Activated CD4-positive, alpha-beta T cell treated with anti-CD3 and anti-CD28 coated beads, Interleukin-2, Interleukin-6, amounts not matched to agents 100 ng/mL and 50 ng/mL, durations not matched to agents 16 hours and 8 hours (primary cell): ENCODE measurements at regions not wholly inside any gene's neighbourhood (a gene's known extent, or its start where the extent isn't known, plus 50 kb on each side); places are given as distances from the start of the nearest gene placed in this dataset.

ENCODE experiments used
- DNase-seq: peaks from one replicate; pipeline ENCODE4 v3.0.0-alpha.2; 2020

DNA sequence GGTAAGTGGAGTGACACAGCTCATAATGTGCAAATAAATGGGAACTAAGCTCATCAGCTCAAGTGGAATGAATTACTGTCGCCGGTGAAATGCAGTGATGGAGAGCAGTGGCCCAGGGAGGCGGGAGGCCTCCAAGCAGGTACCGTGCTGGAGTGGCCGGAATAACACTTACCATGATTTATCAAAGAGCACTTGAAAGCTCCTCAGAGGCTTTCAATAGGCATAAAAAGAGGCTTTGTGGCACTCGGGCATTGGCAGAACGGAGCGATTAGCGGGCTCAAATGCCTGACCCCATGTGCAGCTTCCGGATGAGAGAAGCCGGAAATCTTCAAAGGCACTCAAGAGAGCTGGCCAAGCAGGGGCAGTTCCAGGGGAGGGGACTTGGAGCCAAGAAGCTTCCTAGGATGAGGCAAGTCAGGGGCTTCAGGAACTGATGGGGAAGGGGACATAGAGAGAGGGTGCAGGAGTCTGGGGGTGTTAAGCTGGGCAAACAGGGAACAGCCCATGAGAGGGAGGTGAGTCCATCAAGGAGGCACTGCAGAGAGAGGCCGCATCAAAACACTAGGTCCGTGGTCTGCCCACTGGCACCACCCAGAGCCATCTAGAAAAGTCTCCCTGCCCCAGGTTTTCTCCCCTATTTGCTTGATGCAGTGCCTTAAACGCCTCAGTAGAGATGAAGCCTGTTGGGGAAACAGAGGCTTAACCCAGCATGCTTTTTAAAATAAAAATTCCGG lies 144.0 kb upstream of the IRX6 start:
- DNase-seq: no peak

DNA sequence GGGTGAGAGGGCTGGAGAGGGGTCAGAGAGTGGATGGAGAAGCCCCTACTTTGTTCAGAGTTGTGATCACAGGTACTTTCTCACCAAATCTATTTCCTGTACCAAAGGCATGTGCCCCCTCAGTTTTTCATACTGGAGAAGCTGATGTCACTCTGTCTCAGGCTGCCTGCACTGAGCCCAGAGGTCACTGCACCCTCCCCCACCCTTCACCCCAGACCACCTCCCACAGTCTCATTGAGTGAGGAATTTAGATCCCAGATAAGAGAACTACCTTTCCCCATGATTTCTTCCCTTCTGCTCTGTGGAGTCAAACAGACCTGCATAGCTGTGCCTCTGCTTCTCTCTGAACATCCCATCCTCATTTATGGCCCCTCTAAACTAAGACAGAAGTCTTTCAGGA lies 140.0 kb upstream of the IRX6 start:
- no peak for DNase-seq

DNA sequence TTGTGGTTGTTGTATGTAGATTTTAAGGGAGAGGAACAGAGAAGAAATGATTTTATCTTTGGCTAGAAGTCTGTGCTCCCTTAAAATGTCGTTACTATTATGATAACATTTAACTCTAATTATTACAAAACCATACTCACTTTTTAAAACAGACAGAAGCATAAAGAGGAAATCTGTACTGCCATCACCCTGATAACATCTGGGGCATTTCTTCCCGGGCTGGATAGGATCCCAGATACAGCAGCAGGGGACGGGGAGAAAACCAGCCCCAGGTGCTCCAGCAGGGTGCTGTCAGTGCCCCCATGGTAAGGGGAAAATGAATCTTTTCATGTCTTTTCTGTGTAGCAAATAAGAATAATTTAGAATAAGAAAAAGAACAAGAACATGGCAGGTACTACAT lies 139.4 kb upstream of the IRX6 start:
- DNase-seq: no peak

DNA sequence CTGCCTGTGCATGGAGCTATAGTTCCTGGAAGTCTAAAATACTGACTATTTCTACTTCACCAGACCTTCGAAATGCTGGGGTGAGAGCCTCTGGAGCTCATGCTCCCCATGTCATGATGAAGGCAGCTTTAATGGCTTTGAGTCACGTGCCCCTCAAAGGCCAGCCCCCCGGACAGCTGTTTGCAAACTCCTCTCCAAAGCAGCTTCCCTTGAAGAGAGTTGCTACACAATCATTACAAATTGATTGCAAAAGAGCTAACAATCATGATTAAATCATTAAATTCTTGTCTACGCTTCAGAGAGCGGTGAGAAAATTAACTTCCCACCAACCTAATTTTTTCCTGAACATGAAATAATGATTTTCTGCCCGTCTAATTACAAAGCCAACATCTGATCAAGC lies 134.8 kb upstream of the IRX6 start:
- DNase-seq: no peak

DNA sequence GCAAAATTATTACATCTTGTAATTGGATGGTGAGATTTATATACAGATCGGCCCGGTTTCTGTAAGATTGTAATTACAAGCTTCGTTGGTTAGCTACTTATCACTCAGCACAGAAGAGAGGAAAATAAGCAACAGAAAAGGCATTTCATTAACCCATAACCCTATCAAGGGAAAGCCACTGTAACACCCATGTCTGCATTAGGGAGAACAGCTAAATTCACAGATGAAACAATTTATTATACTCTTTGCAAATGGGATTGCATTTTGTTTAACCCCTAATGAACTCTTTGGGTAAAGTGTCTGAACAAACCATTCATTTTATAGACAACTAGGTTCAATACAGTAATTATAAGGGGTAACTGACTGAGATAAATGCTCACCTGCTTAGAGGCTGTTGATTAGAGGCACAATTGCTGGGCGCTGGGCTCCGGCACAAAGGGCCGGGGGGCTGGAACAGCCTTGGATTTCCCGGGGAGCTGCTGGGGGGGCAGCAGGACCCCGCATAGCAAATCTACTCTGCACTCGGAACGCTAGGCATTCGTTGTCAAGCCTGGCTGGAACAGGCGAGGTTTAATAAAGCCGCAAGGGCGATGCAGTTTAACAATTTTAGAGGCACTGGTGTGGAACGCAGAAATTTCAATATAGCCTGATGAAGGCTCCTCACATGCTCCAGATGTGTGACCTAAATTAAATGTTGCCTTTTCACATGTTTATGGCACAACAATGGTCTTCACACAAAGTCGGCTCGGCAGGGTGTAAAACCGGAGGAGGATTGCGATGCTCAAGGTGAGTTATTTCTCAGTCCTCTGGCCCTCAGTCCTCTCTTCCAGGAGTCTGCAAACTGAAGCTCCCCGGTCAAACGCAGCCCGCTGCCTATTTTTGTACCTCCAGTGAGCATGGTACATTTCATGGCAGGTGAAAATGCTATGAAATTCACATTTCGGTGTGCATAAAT lies 134.0 kb upstream of the IRX6 start:
- no peak for DNase-seq

DNA sequence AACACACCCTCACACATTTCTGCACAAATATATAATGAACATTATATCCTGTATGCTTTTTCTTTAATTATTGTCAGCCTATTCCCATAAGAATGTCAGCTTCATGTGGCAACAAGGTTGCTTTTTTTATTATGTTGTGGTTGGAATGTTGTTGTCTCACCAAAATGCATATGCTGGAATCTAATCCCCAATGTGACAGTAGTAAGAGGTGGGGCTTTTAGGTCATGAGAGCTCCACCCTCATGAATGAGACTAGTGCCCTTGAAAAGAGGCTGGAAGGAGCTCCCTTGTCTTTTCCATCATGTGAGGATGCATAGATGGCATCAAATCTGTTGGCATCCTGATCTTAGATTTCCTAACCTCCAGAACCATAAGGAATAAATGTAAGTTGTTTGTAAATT lies 131.3 kb upstream of the IRX6 start:
- DNase-seq: no peak

DNA sequence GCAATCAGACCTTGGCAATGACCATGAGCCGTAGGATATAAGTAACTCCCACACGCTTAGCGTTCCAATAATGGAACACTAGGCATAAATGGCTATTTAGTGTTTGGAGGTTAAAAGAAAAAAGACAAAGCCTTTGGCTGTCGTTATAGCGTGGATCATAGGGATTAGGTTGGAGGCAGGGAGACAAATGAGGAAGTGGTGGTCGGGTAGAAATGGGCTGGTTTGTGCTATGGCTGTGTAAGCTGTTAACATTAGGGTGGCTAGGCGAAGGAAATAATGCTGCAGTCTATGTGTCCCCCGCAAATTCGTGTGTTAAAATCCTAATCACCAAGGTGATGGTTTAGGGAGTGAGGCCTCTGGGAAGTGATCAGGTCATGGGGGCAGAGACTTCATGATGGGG lies 120.4 kb upstream of the IRX6 start:
- DNase-seq: no peak

DNA sequence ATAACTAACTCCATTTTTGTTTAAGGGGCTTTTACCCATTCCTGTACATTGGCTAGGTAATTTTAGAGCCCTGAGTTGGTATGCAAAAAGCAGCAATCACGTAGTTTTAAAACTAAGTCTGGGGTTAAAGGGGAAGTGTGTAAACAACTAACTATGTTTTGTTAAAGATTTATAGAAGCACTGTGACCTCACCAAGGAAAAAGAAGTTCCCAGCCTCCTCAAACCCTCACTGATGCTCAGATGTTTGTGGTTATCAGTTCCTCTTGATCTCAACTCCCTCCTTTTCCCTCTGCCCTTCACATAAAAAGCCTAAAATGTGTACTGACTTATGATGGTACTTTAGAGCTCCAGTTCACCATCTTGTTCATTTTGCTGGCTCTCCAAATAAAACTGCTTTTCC lies 119.9 kb upstream of the IRX6 start:
- no peak for DNase-seq

DNA sequence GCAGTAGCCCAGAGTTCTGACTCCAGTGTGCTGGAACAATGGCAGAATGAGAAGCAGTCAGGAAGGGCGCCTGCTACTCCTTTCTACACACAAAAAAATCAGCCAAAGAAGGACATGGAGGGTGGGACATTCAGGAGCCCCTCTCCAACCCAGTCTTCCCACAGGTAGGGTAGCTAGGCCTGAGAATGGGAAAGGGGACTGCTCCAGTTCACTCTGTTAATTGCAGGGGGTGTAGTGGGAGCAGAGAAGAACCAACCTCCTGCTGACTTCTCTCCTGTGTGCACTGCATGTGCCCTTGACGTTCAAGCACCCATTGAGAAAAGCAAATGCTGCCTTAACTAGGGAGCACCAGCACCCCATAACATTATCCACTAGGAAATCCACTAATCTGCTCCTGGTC lies 119.1 kb upstream of the IRX6 start:
- DNase-seq: no peak

DNA sequence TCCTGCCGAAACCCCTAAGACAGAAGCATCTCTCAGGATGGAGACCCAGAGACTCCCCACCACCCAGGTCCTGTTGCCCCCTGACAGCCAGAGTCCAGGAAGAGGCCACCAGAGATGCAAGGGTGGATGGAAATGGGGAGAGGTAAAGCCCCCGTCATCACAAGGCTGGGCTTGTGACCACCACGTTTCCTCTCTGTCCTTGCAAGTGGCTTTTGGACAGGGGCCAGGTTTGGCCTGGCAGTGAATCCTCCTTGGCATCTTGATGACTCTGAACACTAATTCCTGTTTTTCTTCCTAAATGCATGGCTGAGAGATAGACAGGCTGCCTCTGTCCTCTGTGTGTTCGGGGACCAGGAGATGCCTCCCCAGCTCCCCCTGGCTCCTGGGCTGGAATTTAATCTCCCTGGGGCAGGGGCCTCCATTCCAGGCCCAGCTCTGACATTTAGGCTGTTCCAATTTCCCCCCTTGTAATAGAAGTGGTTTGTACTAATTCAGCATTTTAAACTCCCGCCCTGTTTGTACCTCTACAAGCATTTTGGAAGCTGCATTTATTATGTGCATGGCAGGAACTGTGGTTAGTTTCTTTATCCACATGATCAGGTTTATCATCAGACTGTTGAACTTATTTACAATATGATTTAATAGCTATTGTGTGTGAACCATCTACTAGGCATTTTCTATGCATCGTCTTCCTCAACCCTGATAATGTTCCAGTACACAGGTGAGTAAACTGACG lies 116.1 kb upstream of the IRX6 start:
- DNase-seq: no peak

DNA sequence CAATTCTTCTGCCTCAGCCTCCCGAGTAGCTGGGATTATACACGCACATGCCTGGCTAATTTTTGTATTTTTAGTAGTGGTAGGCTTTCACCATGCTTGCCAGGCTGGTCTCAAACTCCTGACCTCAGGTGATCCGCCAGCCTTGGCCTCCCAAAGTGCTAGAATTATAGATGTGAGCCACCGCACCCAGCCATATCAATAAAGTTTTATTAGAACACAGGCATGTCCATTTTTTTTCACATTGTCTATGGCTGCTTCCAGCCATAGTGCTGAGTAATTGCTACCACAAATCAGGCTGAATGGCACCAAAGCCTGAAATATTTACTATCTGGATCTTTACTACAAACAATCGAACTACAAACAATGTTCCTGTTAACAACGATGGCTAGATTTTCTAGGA lies 114.4 kb upstream of the IRX6 start:
- DNase-seq: no peak

DNA sequence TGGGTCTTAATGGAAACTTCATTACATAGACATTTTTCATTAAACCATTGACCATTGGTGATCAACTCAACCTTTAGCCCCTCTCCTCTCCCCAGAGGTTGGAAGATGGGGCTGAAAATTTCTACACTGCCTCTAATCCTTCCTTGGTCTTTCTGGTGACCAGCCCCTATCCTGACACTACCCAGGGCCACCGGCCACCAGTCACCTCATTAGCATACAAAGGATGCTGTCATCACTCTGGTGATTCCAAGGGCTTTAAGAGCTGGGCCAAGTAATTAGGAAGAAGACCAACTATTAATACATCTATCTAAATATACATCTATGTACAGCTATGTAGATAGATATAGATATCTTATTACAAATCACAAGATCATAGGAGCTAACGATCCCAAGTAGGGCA lies 111.2 kb upstream of the IRX6 start:
- DNase-seq: no peak

DNA sequence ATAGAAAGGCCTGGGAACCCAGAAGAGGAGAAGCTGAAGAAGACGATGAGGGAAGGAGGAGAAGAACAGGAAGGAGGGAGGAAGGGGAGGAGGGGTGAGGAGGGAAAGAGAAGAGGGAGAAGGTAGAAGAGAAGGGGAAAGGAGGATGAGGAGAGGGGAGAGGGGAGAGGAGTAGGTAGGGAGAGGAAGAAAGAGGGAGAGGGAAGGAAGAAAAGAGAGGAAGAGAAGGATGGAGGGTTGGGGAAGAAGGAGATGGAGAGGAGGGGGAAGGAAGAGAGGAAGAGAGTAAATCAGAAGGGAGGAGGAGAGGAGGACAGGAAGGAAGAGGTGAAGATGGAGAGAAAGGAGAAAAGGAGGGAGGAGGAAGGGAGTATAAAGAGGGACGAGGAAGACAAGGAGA lies 109.6 kb upstream of the IRX6 start:
- no peak for DNase-seq

DNA sequence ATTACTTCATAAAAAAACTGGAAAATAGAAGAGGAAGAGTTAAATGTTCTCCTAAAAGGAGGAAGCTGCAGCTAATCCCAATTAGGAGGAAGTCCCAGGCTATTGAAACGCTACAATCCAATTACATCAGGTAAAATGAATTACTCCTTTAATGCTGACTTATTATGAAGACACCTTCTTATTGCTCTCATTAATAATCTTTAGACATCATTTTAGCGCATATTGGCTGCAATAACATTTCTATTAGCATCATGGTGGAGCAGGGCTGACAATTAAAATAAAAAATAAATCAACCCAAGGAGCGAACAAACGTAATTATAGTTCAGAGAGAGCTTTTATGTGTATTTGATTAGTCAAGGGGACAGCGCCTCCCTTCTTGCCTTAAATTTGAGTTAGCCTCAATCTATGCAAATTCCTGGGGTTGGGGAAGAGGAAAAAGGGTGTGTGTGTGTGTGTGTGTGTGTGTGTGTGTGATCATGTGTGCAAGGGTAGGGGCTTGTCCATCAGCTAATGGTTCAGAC lies 109.0 kb upstream of the IRX6 start:
- DNase-seq: no peak

DNA sequence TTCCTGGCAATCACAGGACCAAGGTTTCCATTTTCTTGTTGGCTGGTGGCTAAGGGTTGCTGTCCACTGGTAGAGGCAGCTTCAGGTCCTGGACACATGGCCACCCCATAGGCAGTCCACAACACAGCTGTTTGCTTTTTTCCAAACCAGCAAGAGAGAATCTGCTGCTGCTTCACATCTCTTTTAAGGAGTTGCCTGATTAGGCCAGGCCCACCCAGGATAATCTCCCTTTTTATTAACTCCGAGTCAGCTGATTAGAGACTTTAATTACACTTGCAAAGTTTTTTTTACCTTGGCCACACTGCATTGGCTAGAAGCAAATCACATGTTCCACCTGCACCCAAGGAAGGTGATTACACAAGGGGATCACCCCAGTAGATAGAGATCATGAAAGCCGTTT lies 106.6 kb upstream of the IRX6 start:
- DNase-seq: no peak

DNA sequence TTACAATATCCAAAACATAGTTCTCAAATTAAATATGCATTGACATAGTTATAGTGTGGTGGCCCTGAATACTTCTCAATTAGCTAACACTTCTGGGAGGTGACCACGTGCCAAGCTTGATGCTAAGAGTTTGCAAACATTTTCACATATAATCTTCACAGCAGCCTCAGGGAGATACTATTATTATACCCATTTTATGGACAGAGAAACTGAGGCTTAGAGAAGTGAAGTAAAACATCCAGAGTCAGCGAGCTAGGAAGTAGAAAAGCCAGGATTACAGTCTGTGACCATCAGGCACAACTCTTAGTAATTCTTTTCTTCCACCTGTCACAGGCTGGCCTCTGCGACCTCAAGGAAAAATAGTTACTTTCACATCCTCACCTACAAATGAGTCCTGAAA lies 102.2 kb upstream of the IRX6 start:
- no peak for DNase-seq

DNA sequence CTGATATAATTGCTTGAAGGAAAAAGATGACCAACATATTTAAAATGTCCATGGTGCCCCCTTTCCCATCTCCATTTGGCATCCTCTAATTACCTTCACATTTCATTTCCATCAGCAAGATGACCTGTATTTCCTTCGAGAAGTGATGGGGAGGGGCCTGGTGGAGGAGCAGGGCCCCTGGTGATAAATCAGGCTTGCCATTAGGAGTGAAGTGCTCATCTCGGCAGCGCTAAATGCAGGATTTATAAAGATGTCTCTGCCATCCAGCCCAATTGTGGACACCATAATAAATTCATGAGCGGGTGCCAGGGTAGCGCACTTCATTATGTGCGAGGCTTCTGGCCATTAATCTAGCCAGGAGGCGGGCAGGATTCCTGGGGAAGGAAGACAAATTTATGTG lies 101.5 kb upstream of the IRX6 start:
- no peak for DNase-seq

DNA sequence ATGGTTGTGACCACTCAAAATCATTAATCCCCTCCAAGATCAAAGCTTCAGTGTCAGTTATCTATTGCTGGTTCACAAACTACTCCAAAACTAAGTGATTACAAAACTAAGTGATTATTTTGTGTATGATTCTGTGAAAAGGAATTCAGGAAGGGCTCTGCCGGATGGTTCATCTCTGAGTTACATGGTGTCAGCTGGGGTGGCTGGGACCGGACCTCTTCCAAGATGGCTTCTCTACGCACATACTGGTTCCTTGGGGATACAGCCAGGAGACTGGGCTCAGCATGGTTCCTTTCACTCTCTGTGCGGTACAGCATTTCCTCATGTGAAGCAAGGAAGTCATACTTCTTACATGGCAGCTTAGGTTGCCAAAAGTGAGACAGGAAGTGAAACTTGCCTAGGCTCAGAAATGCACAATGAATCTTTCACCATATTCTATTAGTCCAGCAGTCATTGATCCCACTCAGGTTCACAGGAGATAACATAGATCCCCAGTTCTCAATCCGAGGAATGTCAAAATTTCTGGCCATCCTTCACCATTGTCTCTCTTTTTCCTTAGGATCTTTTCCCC lies 97.9 kb upstream of the IRX6 start:
- no peak for DNase-seq

DNA sequence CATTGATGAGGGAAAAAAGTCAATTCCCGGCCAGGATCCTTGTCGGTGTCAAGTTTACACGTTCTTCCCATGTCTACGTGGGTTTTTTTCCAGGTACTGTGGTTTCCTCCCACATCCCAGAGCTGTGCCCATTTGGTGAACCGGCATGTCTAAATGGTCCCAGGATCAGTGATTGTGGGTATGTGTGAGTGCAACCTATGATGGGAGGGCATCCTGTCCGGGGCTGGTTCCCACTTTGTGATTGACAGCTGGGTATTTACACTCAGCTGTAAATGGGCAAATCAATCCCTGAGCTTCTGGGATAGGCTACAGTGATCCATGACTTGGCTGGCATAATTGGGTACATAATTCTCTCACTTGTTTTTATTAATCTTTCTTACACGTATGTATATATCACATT lies 91.2 kb upstream of the IRX6 start:
- no peak for DNase-seq

DNA sequence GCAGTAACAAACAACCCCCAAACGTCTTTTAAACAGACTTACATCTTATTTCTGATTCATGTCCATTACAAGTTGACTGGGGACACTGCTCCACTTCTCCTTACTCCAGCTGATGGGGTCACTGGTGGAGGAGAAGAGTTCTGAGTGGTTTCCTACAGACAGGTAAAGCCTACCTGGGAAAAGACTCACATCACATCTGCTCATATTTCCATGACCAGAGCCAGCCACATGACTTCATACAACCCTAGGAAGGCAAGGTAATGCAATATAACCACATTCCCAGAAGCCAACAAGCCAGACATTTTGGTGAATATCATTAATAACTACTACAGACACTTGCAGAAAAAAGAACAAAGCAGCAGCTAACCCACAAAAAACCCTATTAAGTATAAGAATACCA lies 90.5 kb upstream of the IRX6 start:
- no peak for DNase-seq

DNA sequence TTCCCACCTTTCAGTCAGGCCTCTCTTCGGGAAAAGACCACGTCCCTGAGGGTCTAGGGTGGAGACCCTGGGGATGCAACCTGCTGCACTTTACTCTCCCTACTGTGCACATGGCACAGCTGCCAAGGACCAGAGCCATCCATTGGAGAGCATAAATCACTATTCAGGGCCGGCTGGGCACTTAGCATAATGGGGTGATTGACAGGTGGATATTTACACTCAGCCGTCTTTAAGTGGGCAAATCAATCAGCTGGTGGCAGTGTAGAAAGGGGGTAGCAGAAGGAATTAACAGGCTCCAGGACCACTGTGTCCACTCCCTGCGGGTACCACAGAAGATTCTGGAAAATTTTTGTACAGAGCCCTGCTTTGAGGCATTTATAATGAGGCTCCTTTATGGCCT lies 87.3 kb upstream of the IRX6 start:
- no peak for DNase-seq

DNA sequence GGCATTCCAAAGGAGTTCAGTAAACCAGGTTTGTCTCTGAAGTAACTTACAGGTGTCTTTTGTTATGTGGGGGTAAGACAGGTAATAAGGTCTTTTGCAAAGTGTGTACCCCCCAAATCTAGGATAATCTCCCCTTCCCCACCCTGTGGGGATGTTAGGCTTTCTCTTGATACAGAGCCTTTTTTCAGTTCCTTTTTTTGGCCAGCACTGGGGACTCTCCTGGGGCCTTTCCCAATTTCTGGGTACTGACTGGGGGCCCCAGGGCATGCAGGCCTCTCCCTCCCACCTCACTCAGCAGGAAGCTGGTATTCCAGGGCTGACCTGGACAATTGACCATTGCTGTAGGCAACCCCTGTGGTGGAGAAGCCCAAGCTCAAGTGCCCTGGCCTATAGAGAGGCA lies 84.3 kb upstream of the IRX6 start:
- DNase-seq: no peak

DNA sequence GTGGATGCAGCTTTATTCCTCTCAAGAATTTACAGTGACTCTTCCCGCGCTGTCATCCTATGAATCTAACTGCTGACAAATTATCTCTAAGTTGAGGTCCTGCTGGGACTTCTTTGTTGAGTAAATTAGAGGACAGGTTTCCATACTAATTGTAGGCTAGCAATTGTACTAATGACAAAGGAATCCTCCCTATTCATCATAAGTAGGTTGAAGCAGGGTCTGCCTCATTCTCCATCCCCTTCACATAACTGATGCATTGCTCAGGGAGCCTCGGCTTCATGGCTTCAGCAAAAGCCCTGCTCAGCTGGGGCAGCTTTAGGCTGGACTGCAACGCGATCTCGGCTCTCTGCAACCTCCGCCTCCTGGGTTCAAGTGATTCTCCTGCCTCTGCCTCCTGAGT lies 83.1 kb upstream of the IRX6 start:
- DNase-seq: no peak
